CD4-positive, alpha-beta T cell treated with Interleukin-17A for 4 hours (primary cell): ENCODE measurements at regions not wholly inside any gene's neighbourhood (a gene's known extent, or its start where the extent isn't known, plus 50 kb on each side); places are given as distances from the start of the nearest gene placed in this dataset.
A peak's percentile ranks its signal among the peaks of the same experiment; 100 is the strongest.

Experiments used
- DNase-seq: peaks from one replicate; pipeline ENCODE4 v3.0.0-alpha.2; 2020; ENCODE audit warnings: mixed read lengths

GRCh38 chr22:22421392-22421791, 87.2 kb downstream of the ZNF280B start:
- DNase-seq = no peak

DNA sequence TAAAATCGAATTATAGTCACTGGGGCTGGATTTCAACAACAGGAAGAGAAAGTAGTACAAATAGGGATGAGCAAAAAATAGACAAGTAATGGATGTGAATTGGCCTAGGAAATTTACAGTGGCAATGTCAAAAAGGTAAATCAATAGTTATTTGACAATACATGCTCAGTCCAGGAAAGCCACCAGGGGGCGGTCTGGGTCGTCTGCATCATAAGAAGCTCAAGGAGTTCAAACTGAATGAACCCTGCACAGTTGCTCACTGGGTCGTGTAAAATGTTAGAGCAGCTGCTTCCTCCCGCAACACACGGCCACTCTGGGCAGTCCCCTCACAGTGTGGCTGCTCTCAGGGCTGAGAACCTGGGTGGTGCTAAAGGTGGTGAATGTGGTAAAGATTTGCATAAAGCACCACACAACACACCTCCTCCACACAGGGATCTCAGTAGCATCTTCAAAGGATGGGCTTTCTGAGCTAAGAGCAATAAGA, 85.9 kb downstream of the ZNF280B start:
- peak; percentile 69 for DNase-seq

GRCh38 chr22:22423681-22424080, 84.9 kb downstream of the ZNF280B start:
- DNase-seq = no peak

- no peak for DNase-seq
Observed at GRCh38 chr22:22424210-22424800, 84.2 kb downstream of the ZNF280B start.

GRCh38 chr22:22424956-22425355, 83.6 kb downstream of the ZNF280B start:
- DNase-seq = no peak

- no peak for DNase-seq
Observed at GRCh38 chr22:22425356-22425755, 83.2 kb downstream of the ZNF280B start.

GRCh38 chr22:22425783-22426624, 82.5 kb downstream of the ZNF280B start:
- DNase-seq = no peak

DNA sequence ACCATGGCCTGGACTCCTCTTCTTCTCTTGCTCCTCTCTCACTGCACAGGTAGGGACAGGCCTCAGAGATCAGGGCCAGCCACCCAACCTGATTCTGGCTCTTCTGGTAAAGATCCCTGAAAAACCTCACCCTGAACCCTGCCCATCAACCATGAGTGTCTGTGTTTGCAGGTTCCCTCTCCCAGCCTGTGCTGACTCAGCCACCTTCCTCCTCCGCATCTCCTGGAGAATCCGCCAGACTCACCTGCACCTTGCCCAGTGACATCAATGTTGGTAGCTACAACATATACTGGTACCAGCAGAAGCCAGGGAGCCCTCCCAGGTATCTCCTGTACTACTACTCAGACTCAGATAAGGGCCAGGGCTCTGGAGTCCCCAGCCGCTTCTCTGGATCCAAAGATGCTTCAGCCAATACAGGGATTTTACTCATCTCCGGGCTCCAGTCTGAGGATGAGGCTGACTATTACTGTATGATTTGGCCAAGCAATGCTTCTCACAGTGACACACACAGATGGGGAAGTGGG, 80.9 kb downstream of the ZNF280B start:
- no peak for DNase-seq

GRCh38 chr22:22428222-22429098, 80.1 kb downstream of the ZNF280B start:
- DNase-seq = no peak

DNA sequence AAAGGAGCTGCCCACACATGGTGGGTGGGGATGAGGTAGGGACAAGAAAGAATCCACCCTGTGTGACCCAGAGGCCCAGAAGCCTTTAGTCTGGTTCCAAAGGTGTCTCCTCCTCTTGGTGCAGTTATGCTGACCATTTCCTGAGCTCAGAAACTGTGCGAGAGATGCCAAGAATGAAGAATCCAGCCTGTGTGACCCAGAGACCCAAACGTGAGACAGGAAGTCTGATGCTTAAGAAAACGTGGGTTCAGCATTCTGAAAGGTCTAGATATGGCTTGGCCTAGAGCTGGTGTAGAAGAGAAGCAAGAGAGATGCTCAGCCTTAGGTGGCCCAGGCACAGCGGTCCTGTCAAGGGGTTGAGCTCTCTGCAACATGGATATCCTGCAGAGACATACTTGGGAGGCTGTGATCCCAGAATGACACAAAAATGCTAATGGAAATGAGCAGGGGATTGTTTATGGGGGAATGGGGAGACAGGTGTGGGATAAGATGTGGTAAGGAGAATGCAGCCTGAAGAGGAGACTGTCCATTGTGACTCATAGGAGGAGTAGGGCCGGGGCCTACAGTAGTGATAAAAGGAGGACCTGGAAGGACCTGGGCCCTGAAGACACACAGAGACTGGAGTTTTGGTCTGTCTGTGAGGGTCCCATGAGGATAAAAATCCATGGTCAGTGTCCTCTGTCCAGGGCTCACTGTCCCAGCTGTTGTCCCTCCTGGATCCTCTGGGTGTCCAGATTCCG, 79.0 kb downstream of the ZNF280B start:
- no peak for DNase-seq

- no peak for DNase-seq
Observed at GRCh38 chr22:22430111-22430820, 78.3 kb downstream of the ZNF280B start.

DNA sequence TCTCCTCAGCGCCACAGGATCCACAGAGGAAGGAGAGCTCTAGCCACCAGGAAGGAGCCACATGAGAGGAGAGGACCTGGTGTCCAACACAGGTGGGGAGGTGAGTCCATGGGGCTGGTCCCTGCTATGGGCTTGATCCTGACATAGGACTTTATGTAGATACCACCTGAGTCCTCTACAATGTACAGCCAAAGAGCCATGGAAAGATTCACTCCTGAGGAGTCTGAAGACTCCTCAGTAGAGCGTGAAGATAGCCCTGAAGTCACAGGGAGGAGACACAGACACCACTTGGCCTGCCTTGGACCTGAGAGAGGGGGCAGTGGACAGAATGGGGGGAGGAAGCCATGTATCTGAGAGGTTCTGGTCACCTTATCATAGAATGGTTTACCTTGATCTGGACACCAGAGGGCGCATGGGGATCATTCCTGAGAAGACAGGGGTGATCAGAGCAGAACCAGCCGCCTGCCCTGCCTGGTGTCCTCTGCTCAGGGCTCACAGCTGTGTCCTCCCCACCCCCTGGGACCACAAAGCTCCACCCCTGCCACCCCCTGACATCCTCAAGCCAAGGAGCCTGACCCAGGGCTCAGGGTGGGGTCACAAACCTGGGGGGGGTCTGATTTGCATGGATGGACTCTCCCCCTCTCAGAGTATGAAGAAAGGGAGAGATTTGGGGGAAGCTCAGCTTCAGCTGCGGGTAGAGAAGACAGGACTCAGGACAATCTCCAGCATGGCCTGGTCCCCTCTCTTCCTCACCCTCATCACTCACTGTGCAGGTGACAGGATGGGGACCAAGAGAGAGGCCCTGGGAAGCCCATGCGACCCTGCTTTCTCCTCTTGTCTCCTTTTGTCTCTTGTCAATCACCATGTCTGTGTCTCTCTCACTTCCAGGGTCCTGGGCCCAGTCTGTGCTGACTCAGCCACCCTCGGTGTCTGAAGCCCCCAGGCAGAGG, 77.0 kb downstream of the ZNF280B start:
- DNase-seq = peak; percentile 61

DNA sequence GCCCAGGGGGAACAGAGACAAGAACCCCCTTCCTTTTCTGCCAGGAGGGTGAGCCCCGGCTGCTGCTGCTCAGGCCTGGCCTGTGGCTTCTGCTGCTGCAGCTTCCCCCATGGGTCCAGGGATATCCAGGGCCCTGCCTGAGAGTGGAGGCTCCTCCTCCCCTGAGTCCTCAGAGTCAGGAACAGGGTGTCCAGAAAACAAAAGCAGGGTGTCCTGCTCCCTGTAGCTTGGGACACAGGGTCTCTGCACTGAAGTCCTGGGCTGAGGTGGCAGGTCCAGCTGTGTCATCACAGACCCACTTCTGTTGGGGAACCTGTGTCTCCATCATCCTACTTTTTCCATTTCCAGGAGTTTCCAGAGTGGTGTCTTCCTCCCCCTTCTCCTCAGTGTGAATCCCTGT, 76.1 kb downstream of the ZNF280B start:
- DNase-seq = no peak

DNA sequence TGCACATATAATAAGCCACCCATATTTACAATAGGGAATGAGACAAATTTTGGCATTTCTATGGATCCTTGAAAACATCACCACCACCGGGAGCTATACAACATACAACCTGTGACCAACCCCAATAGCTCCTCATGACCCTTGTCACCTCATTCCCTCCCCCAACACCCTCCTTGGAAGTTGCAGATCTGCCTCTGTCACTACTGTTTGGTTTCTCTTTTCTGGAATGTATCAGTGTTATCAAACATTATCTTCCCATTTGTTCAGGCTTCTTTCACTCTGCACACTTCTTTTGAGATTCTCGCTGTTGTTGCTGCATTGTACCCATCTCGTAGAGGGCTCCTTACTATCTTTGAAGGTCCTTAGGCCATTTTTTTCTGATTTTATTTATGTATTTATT, 75.6 kb downstream of the ZNF280B start:
- no peak for DNase-seq

- DNase-seq = no peak
Observed at GRCh38 chr22:22433770-22434169, 74.8 kb downstream of the ZNF280B start.
